GM12873 (cell line): ENCODE measurements at regions not wholly inside any gene's neighbourhood (a gene's known extent, or its start where the extent isn't known, plus 50 kb on each side); places are given as distances from the start of the nearest gene placed in this dataset.

Source experiments
- TF ChIP-seq, protein P1 (sequence below): IDR thresholded peaks from 2 replicates; pipeline ENCODE4 v1.5.1; 2012; ENCODE audit warnings: low read depth, mild to moderate bottlenecking, moderate library complexity, low read length, control low read depth; ENCODE audit not compliant: insufficient read depth; ENCODE audit errors: missing control alignments

DNA sequence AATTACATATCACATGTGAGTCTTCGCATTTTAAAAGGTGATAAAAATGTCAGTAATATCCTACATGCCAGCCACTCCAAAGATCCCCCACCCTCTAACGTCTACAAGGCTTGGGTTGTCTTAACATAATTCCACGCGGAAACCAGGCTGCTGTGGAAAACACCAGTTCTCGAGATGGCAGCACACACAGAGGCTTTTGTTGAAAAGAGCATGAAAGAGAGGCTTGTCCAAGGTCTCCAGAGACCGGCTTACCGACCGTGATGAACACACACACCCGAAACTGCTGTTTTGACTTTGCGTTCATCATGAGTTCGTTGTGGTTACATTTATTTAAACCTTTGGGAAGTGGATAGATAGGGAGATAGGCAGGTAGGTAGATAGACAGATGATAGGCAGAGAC, 87.9 kb downstream of the CRLF2 start:
- TF ChIP-seq, protein P1, sequence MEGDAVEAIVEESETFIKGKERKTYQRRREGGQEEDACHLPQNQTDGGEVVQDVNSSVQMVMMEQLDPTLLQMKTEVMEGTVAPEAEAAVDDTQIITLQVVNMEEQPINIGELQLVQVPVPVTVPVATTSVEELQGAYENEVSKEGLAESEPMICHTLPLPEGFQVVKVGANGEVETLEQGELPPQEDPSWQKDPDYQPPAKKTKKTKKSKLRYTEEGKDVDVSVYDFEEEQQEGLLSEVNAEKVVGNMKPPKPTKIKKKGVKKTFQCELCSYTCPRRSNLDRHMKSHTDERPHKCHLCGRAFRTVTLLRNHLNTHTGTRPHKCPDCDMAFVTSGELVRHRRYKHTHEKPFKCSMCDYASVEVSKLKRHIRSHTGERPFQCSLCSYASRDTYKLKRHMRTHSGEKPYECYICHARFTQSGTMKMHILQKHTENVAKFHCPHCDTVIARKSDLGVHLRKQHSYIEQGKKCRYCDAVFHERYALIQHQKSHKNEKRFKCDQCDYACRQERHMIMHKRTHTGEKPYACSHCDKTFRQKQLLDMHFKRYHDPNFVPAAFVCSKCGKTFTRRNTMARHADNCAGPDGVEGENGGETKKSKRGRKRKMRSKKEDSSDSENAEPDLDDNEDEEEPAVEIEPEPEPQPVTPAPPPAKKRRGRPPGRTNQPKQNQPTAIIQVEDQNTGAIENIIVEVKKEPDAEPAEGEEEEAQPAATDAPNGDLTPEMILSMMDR: no peak

DNA sequence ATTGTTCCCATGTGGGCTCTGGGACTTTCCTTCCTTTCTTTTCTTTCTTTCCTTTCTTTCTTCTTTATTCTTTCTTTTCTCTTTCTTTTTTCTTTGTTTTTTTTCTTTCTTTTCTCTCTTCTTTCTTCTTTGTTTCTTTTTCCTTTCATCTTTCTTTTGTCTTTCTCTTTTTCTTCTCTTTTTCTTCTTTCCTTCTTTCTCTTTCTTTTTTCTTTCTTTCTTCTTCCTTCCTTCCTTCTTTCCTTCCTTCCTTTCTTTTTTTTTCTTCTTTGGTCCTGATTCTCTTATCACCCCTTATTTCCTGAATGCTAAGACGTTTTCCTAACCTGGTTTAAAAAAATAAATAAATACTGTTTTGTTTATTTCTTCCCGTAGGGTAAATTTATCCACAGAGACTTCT, 93.2 kb downstream of the CRLF2 start:
- TF ChIP-seq, protein P1: no peak

DNA sequence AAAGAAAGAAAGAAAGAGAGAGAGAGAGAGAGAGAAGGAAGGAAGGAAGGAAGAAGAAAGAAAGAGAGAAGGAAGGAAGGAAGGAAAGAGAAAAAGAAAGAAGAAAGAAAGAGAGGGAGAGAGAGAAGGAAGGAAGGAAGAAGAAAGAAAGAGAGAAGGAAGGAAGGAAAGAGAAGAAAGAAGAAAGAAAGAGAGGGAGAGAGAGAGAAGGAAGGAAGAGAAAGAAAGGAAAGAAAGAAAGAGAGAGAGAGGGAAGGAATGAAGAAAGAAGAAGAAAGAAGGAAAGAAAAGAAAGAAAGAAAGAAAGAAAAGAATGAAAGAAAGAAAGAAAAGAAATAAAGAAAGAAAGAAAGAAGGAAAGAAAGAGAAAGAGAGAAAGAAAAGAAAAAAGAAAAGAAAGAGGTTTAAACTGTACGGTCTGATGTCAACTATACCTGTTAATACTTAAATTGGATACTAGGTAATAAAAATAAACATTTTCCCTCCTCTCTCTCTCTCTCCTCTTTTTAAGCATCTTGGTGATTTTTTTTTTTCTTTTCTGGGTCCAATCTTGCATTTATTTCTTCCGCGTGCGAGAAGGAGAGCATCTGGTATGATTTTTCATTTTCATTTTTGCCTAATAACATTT, 93.8 kb downstream of the CRLF2 start:
- TF ChIP-seq, protein P1: no peak

DNA sequence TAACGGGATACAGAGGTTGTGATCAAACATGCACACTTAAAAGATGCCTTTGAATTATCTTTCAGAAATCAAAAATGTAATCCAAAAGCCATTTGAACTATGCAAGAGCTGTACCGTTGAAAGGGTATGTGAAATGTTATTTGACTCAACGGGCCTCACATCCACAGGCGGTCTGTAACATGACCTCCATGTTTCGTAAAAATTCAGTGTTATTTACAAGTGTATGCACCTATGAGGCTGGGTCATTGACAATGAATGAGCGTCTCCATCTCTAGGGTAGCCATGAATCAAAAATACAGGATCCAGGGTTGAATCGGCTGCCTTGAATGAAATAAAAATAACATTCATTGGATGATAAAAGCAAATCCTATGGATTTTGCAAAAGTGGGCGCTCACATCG, 100.1 kb downstream of the CRLF2 start:
- TF ChIP-seq, protein P1: no peak

DNA sequence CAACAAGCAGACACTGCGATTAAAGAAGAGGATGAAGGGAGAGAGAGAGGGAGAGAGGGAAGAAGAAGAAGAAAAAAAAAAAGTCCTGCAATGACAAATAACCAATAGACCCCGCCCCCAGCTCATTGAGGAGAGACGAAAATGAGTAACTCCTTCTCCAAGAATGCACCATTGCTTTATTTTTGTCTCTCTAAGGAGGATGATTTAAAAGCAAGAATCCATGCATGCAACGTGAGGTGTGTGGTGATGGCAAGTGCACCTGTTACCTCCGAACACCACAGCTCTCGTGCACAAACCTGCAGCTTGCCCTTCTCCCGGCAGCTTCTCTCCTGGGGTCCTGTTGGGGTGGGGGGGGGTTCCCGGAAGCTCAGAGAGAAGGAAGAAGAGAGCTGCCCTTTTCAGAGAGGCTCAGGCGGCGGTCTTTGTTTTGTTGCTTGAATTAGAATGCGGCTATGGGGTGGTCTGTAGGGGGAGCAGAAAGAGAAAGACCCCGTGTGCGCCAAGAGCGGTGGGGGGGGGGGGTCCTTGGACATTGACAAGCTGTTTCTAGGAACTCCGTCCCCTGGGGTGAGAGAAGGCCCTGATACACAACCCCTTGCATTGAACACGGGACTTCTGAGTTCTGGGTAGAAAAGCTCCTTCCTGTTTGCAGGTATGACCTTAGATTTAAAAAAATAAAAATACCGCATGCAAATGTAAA, 100.7 kb downstream of the CRLF2 start:
- TF ChIP-seq, protein P1: no peak

DNA sequence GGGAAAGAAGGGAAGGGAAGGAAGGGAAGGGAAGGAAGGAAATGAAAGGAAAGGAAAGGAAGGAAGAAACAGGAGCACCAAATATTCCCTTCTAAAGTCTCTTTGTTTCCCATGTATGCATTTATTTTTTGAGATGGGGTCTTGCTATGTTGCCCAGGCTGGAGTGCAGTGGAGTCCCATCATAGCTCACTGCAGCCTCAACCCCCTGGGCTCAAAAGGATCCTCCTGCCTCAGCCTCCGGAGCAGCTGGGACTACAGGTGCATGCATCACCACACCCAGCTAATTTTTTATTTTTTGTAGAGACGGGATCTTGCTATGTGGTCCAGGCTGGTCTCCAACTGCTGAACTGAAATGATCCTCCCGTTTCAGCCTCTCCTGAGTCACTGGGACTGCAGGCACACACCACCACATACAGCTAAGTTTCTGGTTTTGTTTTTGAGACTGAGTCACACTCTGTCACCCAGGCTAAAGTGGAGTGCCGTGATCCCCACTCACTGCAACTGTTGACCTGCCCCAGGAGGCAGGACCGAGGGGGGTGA, 102.8 kb downstream of the CRLF2 start:
- TF ChIP-seq, protein P1: no peak
